Loucy (cell line): ENCODE measurements at regions not wholly inside any gene's neighbourhood (a gene's known extent, or its start where the extent isn't known, plus 50 kb on each side); places are given as distances from the start of the nearest gene placed in this dataset.

Source experiments
- H2AFZ ChIP-seq: fragments of 200-600 bp; sonication (generic); 2 replicates; pipeline ENCODE4 v1.6.0; 2016; ENCODE audit warnings: antibody characterized with exemption, mild to moderate bottlenecking, low read length, moderate library complexity
- H3F3A ChIP-seq: fragments of 200-600 bp; 2 replicates; pipeline ENCODE4 v1.6.0; 2016; ENCODE audit warnings: antibody characterized with exemption, low read depth, mild to moderate bottlenecking
- H3K27me3 ChIP-seq: fragments of 200-600 bp; sonication (generic); 2 replicates; pipeline ENCODE4 v1.6.1; 2014; ENCODE audit warnings: low read length, mild to moderate bottlenecking; ENCODE audit not compliant: insufficient read depth, poor library complexity, severe bottlenecking
- H3K36me3 ChIP-seq: fragments of 200-600 bp; sonication (generic); 2 replicates; pipeline ENCODE4 v1.6.1; 2016; ENCODE audit warnings: low read length; ENCODE audit not compliant: insufficient read depth
- H3K4me1 ChIP-seq: fragments of 200-600 bp; sonication (generic); 2 replicates; pipeline ENCODE4 v1.5.1; 2014; ENCODE audit warnings: low read length, mild to moderate bottlenecking; ENCODE audit not compliant: insufficient read depth, poor library complexity, severe bottlenecking
- H3K4me2 ChIP-seq: fragments of 200-600 bp; sonication (generic); 2 replicates; pipeline ENCODE4 v1.6.0; 2014; ENCODE audit warnings: antibody characterized with exemption, low read length, low read depth, mild to moderate bottlenecking; ENCODE audit not compliant: poor library complexity, severe bottlenecking
- H3K4me3 ChIP-seq: fragments of 200-600 bp; sonication (generic); 2 replicates; pipeline ENCODE4 v1.5.1; 2014; ENCODE audit warnings: low read length, mild to moderate bottlenecking, mixed read lengths; ENCODE audit not compliant: poor library complexity, severe bottlenecking
- H3K79me2 ChIP-seq: fragments of 200-600 bp; sonication (generic); 2 replicates; pipeline ENCODE4 v1.6.1; 2014; ENCODE audit warnings: low read length; ENCODE audit not compliant: insufficient read depth
- H3K9ac ChIP-seq: fragments of 200-600 bp; sonication (generic); 2 replicates; pipeline ENCODE4 v1.6.0; 2014; ENCODE audit warnings: mild to moderate bottlenecking, low read depth, low read length, moderate library complexity; ENCODE audit not compliant: poor library complexity, severe bottlenecking
- H3K9me2 ChIP-seq: fragments of 200-600 bp; sonication (generic); replicated peaks from 2 replicates; pipeline ENCODE4 v1.6.1; 2016; ENCODE audit warnings: low read depth, low read length, mixed read lengths
- H3K9me3 ChIP-seq: fragments of 200-600 bp; sonication (generic); 2 replicates; pipeline ENCODE4 v1.6.1; 2014; ENCODE audit warnings: mild to moderate bottlenecking, antibody characterized with exemption, low read length, low read depth; ENCODE audit not compliant: insufficient read depth
- H4K20me1 ChIP-seq: fragments of 200-600 bp; sonication (generic); 2 replicates; pipeline ENCODE4 v1.6.0; 2014; ENCODE audit warnings: antibody characterized with exemption, low read length, mild to moderate bottlenecking; ENCODE audit not compliant: insufficient read depth, poor library complexity, severe bottlenecking
- EZH2phosphoT487 ChIP-seq: fragments of 200-600 bp; IDR thresholded peaks from 2 replicates; pipeline ENCODE4 v1.6.1; 2018; ENCODE audit warnings: antibody characterized with exemption, mild to moderate bottlenecking, moderate library complexity, borderline replicate concordance
- TF ChIP-seq, protein P1 (sequence below): fragments of 200-600 bp; sonication (generic); conservative IDR thresholded peaks from 2 replicates; pipeline ENCODE4 v1.5.1; 2014; ENCODE audit warnings: mild to moderate bottlenecking, antibody characterized with exemption, low read length

DNA sequence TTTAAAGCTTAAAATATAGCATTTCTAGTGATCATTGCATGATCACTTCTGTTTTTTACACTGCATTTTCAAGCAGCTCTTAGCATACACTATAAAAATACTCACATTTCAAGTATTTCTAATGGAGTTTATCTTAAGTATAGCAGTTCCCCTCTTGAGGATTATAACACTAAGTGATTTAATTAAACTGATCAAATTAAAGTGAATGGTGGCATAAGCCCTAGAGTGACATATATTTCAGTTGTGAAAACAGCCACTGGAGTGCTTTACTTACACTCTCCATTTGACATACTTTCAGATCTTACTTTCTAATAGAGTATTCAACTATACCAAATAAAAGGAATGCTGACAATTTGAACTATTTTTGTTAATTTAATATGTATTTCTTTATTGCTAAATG, 623.3 kb upstream of the TMPRSS15 start:
- Histone ChIP-seq H3K36me3 (no peaks in the 10 kb centered on the region), H3K4me3 (no peak overlapping the region), H3K9me2 (no peaks in the 10 kb centered on the region), H4K20me1 (no peaks in the 10 kb centered on the region), H3K27me3 (no peaks in the 10 kb centered on the region), H3K9me3 (no peaks in the 10 kb centered on the region), H2AFZ (no peak overlapping the region), H3K9ac (no peak overlapping the region), H3K4me2 (no peak overlapping the region), H3F3A (no peaks in the 10 kb centered on the region), H3K79me2 (no peaks in the 10 kb centered on the region), H3K4me1 (no peaks in the 10 kb centered on the region)
- TF ChIP-seq EZH2phosphoT487, result no peak
- TF ChIP-seq, protein P1, sequence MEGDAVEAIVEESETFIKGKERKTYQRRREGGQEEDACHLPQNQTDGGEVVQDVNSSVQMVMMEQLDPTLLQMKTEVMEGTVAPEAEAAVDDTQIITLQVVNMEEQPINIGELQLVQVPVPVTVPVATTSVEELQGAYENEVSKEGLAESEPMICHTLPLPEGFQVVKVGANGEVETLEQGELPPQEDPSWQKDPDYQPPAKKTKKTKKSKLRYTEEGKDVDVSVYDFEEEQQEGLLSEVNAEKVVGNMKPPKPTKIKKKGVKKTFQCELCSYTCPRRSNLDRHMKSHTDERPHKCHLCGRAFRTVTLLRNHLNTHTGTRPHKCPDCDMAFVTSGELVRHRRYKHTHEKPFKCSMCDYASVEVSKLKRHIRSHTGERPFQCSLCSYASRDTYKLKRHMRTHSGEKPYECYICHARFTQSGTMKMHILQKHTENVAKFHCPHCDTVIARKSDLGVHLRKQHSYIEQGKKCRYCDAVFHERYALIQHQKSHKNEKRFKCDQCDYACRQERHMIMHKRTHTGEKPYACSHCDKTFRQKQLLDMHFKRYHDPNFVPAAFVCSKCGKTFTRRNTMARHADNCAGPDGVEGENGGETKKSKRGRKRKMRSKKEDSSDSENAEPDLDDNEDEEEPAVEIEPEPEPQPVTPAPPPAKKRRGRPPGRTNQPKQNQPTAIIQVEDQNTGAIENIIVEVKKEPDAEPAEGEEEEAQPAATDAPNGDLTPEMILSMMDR, result no peak

DNA sequence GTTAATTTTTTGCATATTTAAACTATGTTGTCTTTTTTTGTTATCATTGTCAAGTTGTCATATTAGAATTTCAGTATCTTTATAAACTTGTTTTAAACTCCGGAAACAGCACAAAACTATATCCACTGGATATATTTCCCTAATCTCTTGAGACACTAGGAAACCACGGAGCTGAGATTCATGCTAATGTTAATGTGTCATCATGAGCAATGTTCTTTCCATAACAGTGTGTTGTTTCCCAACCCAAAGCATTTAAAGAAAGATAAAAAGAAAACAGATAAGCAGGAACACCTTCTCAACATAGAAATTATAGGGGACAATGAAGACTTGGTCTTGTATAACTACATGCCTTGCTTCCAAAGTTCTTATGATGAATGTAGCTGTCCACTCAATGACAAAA, 626.2 kb upstream of the TMPRSS15 start:
- Histone ChIP-seq H3K79me2 (no peaks in the 10 kb centered on the region), H3K4me1 (no peaks in the 10 kb centered on the region), H2AFZ (no peak overlapping the region), H3K9ac (no peak overlapping the region), H3K36me3 (no peaks in the 10 kb centered on the region), H3K9me2 (no peaks in the 10 kb centered on the region), H3K4me2 (no peak overlapping the region), H3K4me3 (no peak overlapping the region), H3K27me3 (no peaks in the 10 kb centered on the region), H3K9me3 (no peaks in the 10 kb centered on the region), H3F3A (no peaks in the 10 kb centered on the region), H4K20me1 (no peaks in the 10 kb centered on the region)
- no peak for TF ChIP-seq EZH2phosphoT487
- TF ChIP-seq, protein P1, result no peak

DNA sequence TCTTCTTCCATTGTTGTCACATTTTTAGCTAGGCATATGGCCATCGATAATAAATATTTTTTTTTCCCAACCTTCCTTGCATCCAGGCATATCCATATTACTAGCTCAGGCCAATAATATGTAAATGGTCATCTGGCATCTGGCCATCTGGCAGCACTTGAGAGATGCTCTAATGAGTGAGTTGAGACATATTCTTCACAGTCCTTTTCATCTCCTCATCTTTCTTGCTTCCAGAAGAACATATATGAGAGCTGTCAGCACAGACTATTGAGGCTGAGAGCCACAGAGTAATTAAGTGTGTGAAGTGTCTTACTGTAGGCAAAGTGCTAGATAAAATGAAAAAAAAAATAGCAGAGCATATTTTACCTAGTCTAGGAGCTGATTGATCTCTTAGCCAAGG, 628.4 kb upstream of the TMPRSS15 start:
- Histone ChIP-seq H3K9me2 (no peaks in the 10 kb centered on the region), H3K4me3 (no peak overlapping the region), H3K9me3 (no peaks in the 10 kb centered on the region), H3K9ac (no peak overlapping the region), H2AFZ (no peak overlapping the region), H3F3A (no peaks in the 10 kb centered on the region), H4K20me1 (no peaks in the 10 kb centered on the region), H3K36me3 (no peaks in the 10 kb centered on the region), H3K79me2 (no peaks in the 10 kb centered on the region), H3K27me3 (no peaks in the 10 kb centered on the region), H3K4me1 (no peaks in the 10 kb centered on the region), H3K4me2 (no peak overlapping the region)
- TF ChIP-seq, protein P1, result no peak
- TF ChIP-seq EZH2phosphoT487, result no peak
